A549 (cell line): ENCODE measurements at regions not wholly inside any gene's neighbourhood (a gene's known extent, or its start where the extent isn't known, plus 50 kb on each side); places are given as distances from the start of the nearest gene placed in this dataset.

Experiments used
- ATAC-seq, 2 experiments: fragments of 200-7000 bp in 1 of 2; fragments of >200 bp in 1 of 2; cut with Nextera tagmentation in 1 of 2; cut with Tn5 transposase in 1 of 2; 3 replicates each; pipeline versions ENCODE4 v1.8.0 to v1.9.1; 2018 to 2020; ENCODE audit warnings: mild to moderate bottlenecking in 1 of 2, moderate library complexity in 1 of 2
- CTCF ChIA-PET: fragments of 300-600 bp; sonication (Branson Sonifier 250); formaldehyde crosslinking; extraction: SDS; loops from one replicate; lab custom pipeline; 2021; ENCODE audit warnings: antibody characterized with exemption, inconsistent platforms; lab: Yijun Ruan, JAX
- POLR2A ChIA-PET: fragments of 350-600 bp; formaldehyde crosslinking; extraction: SDS; loops from one replicate; lab custom pipeline; 2021; ENCODE audit warnings: antibody characterized with exemption, inconsistent platforms; lab: Yijun Ruan, JAX
- DNase-seq, 2 experiments: peaks; one replicate each; pipeline versions ENCODE4 v3.0.0 to v3.0.0-alpha.2; 2011 to 2016; ENCODE audit warnings: low read depth in 1 of 2, low spot score in 1 of 2
- FAIRE-seq: peaks from 2 replicates; lab custom pipeline; 2011; peaks lifted over from hg19 to GRCh38; lab: Jason Lieb, UNC
- H3K27ac ChIP-seq, 2 experiments: fragments of >200 bp; sonication (Bioruptor Twin); formaldehyde crosslinking; 3 replicates each; pipeline ENCODE4 v1.5.1; 2016 to 2017
- H3K4me1 ChIP-seq: fragments of >200 bp; sonication (Bioruptor Twin); formaldehyde crosslinking; 3 replicates; pipeline ENCODE4 v1.6.1; 2016
- H3K4me2 ChIP-seq: fragments of >200 bp; sonication (Bioruptor Twin); formaldehyde crosslinking; 3 replicates; pipeline ENCODE4 v1.6.1; 2016
- H3K4me3 ChIP-seq: fragments of >200 bp; sonication (Bioruptor Twin); formaldehyde crosslinking; 3 replicates; pipeline ENCODE4 v1.5.1; 2016
- H3K9me3 ChIP-seq: fragments of >200 bp; sonication (Bioruptor Twin); formaldehyde crosslinking; 3 replicates; pipeline ENCODE4 v1.6.1; 2016
- BHLHE40 ChIP-seq: IDR thresholded peaks from 2 replicates; pipeline ENCODE4 v1.6.1; 2012; ENCODE audit warnings: low read depth, low read length, inconsistent platforms
- CHD2 ChIP-seq: fragments of 150-350 bp; IDR thresholded peaks from 2 replicates; pipeline ENCODE4 v1.6.1; 2014; ENCODE audit warnings: low read length; ENCODE audit not compliant: partially characterized antibody
- EP300 ChIP-seq, 2 experiments: fragments of >200 bp; sonication (Bioruptor Twin); formaldehyde crosslinking; IDR thresholded peaks; 2 replicates in 1 of 2; 3 replicates in 1 of 2; pipeline ENCODE4 v1.6.1; 2016 to 2017
- FOSB ChIP-seq: fragments of 250-450 bp; sonication (Bioruptor Pico); IDR thresholded peaks from 2 replicates; pipeline ENCODE4 v1.5.0; 2020; ENCODE audit warnings: mild to moderate bottlenecking, moderate library complexity
- MAFK ChIP-seq: fragments of 450-650 bp; IDR thresholded peaks from 2 replicates; pipeline ENCODE4 v1.6.1; 2014; ENCODE audit not compliant: partially characterized antibody
- MAZ ChIP-seq: fragments of 150-350 bp; IDR thresholded peaks from 2 replicates; pipeline ENCODE4 v1.6.1; 2014; ENCODE audit warnings: antibody characterized with exemption, low read depth, low read length, borderline replicate concordance
- NPAS2 ChIP-seq: fragments of 250-450 bp; sonication (Bioruptor Pico); IDR thresholded peaks from 2 replicates; pipeline ENCODE4 v1.8.0; 2022; ENCODE audit warnings: mild to moderate bottlenecking, moderate library complexity, borderline replicate concordance
- NR3C1 ChIP-seq: fragments of >200 bp; sonication (Bioruptor Twin); formaldehyde crosslinking; IDR thresholded peaks from 3 replicates; pipeline ENCODE4 v1.6.1; 2017
- PHF8 ChIP-seq: fragments of 200-600 bp; sonication (generic); IDR thresholded peaks from 2 replicates; pipeline ENCODE4 v1.6.1; 2016; ENCODE audit warnings: low read depth, mild to moderate bottlenecking, antibody characterized with exemption, moderate library complexity, borderline replicate concordance
- POLR2A ChIP-seq: IDR thresholded peaks from 2 replicates; pipeline ENCODE4 v1.6.1; 2012; ENCODE audit warnings: mild to moderate bottlenecking, low read length
- POLR2AphosphoS2 ChIP-seq: conservative IDR thresholded peaks from 2 replicates; pipeline ENCODE4 v1.6.1; 2012; ENCODE audit warnings: low read length, improper control_type of control experiment, inconsistent platforms
- RNF2 ChIP-seq: fragments of 200-600 bp; sonication (generic); IDR thresholded peaks from 2 replicates; pipeline ENCODE4 v1.6.1; 2016; ENCODE audit warnings: low read depth, mild to moderate bottlenecking, antibody characterized with exemption, moderate library complexity, borderline replicate concordance
- SREBF2 ChIP-seq: fragments of 450-650 bp; IDR thresholded peaks from 2 replicates; pipeline ENCODE4 v1.6.1; 2014; ENCODE audit warnings: mild to moderate bottlenecking, moderate library complexity
- ZC3H11A ChIP-seq: fragments of 450-650 bp; IDR thresholded peaks from 2 replicates; pipeline ENCODE4 v1.6.1; 2014; ENCODE audit warnings: antibody characterized with exemption, mild to moderate bottlenecking
- ZNF302 ChIP-seq: fragments of 250-450 bp; sonication (Bioruptor Pico); IDR thresholded peaks from 2 replicates; pipeline ENCODE4 v1.9.0; 2021; ENCODE audit warnings: inconsistent platforms, mild to moderate bottlenecking, moderate library complexity
- WGBS: methylation state at CpG from one replicate; pipeline ENCODE4 v1.1.6; 2017; ENCODE audit errors: missing lambda C conversion rate; 5-methylcytosine and 5-hydroxymethylcytosine counted together
- TF ChIP-seq, protein P1 (sequence below): IDR thresholded peaks from 2 replicates; pipeline ENCODE4 v1.6.1; 2012
- TF ChIP-seq, protein P2 (sequence below): fragments of >200 bp; sonication (Bioruptor Twin); formaldehyde crosslinking; IDR thresholded peaks from 2 replicates; pipeline ENCODE4 v1.6.1; 2016
- TF ChIP-seq, protein P3 (sequence below): fragments of 450-650 bp; IDR thresholded peaks from 2 replicates; pipeline ENCODE4 v1.6.1; 2014; ENCODE audit warnings: antibody characterized with exemption
- TF ChIP-seq, protein P4 (sequence below): fragments of 200-600 bp; sonication (generic); IDR thresholded peaks from 2 replicates; pipeline ENCODE4 v1.6.1; 2016; ENCODE audit warnings: antibody characterized with exemption, mild to moderate bottlenecking, moderate library complexity

DNA sequence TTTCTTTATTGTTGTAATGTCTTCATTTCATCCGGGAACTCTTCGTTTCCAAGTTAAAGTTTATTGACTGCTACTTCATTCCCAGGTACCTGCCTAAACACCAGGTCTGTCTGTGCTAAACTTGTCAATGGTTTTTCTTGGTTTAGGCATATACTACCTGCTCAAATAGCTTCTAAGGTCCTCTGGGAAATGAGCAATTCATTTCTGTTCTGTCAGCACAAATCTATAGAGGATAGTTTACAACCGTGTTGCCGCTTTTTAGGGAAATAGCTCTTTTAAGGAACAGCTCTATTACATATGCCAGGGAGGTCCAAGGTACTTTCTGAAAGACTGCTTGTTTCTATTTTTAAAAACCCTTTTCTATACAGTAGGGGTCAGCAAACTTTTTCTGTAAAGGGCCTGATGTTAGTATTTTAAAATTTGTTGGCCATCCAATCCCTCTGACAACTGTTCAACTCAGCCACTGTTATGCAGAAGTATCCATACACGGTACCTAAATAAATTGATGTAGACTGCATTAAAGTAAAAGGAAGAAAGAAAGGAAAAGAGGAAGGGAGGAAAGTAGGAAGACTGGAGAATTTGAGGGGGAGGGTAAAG, 222.7 kb upstream of the PTBP2 start:
- H3K27ac ChIP-seq: no peak overlapping the region
- no peak overlapping the region for H3K4me2 ChIP-seq
- DNase-seq (no peak), FAIRE-seq (no peak), ATAC-seq (no peak)
- no peak overlapping the region for H3K4me3 ChIP-seq
- no peaks in the 10 kb centered on the region for H3K4me1 ChIP-seq
- ChIA-PET CTCF (interaction anchor here (0.7 kb wide), 1 partner anchor 746 kb away, joined by 3 read pairs; no protein-coding TSS in a partner anchor), POLR2A (no interaction called here)
- no peaks in the 10 kb centered on the region for H3K9me3 ChIP-seq
- TF ChIP-seq MAFK (peak; percentile 27), ZC3H11A (no peak)
- 77% methylated on average over 5 of the region's 5 CpGs for WGBS

DNA sequence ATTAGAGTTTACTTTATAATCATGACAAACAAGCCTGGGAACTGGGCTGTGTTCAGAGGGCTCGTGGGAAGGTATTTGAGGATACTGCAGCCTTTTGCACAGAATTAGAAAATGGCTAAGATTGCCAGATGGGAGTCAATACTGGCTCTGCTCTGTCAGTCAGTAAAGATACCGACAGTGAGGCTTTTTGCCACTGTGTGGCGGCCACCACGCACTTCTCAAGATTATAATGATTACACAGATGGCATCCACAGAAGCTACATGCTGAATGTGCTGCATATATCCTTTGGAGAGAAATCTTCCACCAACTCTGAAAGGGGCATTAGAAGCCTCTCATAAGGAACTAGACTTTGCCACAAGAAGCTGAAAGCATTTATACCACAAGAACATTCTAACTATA, 213.4 kb upstream of the PTBP2 start:
- ATAC-seq (no peak), DNase-seq (no peak), FAIRE-seq (no peak)
- no peak overlapping the region for H3K4me3 ChIP-seq
- POLR2A ChIA-PET: no interaction called here
- no peak overlapping the region for H3K4me2 ChIP-seq
- H3K4me1 ChIP-seq: no peaks in the 10 kb centered on the region
- WGBS: 45% methylated on average over 4 of the region's 4 CpGs
- TF ChIP-seq BHLHE40 (no peak), ZNF302 (CRISPR knock-in tag) (no peak), MAZ (no peak), CHD2 (no peak), EP300 (IDR thresholded peaks at IDR 0.05) (no peak), NR3C1 (no peak)
- TF ChIP-seq, protein P1, sequence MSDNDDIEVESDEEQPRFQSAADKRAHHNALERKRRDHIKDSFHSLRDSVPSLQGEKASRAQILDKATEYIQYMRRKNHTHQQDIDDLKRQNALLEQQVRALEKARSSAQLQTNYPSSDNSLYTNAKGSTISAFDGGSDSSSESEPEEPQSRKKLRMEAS: no peak
- TF ChIP-seq, protein P2, sequence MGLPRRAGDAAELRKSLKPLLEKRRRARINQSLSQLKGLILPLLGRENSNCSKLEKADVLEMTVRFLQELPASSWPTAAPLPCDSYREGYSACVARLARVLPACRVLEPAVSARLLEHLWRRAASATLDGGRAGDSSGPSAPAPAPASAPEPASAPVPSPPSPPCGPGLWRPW: no peak
- no peaks in the 10 kb centered on the region for H3K9me3 ChIP-seq
- CTCF ChIA-PET: no interaction called here
- H3K27ac ChIP-seq: no peak overlapping the region

DNA sequence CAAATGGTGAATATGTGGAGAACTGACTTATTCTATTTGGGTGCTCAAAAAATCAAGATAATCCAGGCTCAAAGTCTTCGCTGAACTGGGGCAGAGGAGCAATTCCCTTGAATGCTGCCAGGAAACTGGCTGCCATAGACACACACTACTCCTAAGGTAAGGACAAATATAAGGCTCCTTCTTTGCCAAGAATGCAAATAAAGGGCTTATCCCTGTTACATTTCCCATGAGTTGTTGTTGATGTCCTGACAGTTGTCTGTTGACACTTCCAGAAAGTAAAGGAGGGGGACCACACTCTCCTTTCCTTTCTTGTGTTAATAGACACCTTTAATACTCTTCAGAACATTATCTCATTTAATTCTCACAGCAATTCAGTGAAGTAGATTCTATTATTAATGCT, 212.2 kb upstream of the PTBP2 start:
- CTCF ChIA-PET: no interaction called here
- ATAC-seq: no peak
- DNase-seq: no peak
- Histone ChIP-seq H3K4me2 (no peak overlapping the region), H3K4me1 (no peaks in the 10 kb centered on the region), H3K9me3 (no peaks in the 10 kb centered on the region), H3K27ac (no peak overlapping the region)
- FAIRE-seq: no peak
- WGBS: 15% methylated on average over 1 of the region's 1 CpG
- TF ChIP-seq, protein P1: no peak
- TF ChIP-seq, all 56 proteins: peak for 0
- POLR2A ChIA-PET: no interaction called here
- H3K4me3 ChIP-seq: no peak overlapping the region

DNA sequence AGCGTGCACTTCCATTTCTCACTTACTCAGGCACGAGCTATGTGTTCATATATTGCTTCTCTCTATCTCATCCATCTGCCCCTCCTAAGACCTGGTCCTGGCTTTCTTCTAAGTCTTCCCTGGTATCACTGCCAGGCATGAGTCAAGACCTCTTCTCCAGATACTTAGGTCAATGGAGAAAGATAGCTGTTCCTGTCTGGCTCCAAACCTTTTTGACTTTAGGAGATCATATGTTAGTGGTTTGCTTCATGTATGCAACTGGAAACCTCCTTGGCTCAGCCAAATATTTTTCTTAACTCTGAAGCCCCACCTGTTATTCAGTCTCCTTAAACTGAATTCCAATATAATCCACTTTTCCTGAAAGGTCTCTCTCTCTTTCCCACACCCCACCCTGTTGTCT, 211.6 kb upstream of the PTBP2 start:
- Histone ChIP-seq H3K4me3 (no peak overlapping the region), H3K4me1 (no peaks in the 10 kb centered on the region), H3K27ac (no peak overlapping the region), H3K9me3 (no peaks in the 10 kb centered on the region), H3K4me2 (no peak overlapping the region)
- TF ChIP-seq, protein P1: no peak
- TF ChIP-seq, protein P3, sequence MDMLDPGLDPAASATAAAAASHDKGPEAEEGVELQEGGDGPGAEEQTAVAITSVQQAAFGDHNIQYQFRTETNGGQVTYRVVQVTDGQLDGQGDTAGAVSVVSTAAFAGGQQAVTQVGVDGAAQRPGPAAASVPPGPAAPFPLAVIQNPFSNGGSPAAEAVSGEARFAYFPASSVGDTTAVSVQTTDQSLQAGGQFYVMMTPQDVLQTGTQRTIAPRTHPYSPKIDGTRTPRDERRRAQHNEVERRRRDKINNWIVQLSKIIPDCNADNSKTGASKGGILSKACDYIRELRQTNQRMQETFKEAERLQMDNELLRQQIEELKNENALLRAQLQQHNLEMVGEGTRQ: no peak
- TF ChIP-seq FOSB (CRISPR knock-in tag) (no peak), POLR2A (no peak), NPAS2 (CRISPR knock-in tag) (no peak), SREBF2 (no peak), POLR2AphosphoS2 (no peak), MAFK (no peak), PHF8 (no peak), RNF2 (no peak), CHD2 (no peak)
- TF ChIP-seq, protein P4, sequence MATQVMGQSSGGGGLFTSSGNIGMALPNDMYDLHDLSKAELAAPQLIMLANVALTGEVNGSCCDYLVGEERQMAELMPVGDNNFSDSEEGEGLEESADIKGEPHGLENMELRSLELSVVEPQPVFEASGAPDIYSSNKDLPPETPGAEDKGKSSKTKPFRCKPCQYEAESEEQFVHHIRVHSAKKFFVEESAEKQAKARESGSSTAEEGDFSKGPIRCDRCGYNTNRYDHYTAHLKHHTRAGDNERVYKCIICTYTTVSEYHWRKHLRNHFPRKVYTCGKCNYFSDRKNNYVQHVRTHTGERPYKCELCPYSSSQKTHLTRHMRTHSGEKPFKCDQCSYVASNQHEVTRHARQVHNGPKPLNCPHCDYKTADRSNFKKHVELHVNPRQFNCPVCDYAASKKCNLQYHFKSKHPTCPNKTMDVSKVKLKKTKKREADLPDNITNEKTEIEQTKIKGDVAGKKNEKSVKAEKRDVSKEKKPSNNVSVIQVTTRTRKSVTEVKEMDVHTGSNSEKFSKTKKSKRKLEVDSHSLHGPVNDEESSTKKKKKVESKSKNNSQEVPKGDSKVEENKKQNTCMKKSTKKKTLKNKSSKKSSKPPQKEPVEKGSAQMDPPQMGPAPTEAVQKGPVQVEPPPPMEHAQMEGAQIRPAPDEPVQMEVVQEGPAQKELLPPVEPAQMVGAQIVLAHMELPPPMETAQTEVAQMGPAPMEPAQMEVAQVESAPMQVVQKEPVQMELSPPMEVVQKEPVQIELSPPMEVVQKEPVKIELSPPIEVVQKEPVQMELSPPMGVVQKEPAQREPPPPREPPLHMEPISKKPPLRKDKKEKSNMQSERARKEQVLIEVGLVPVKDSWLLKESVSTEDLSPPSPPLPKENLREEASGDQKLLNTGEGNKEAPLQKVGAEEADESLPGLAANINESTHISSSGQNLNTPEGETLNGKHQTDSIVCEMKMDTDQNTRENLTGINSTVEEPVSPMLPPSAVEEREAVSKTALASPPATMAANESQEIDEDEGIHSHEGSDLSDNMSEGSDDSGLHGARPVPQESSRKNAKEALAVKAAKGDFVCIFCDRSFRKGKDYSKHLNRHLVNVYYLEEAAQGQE: no peak
- ChIA-PET CTCF (no interaction called here), POLR2A (no interaction called here)
- WGBS: 25% methylated on average over 2 of the region's 2 CpGs
- DNase-seq (no peak), ATAC-seq (no peak), FAIRE-seq (no peak)
